Heart left ventricle (tissue), 13 donors: ENCODE measurements at regions not wholly inside any gene's neighbourhood (a gene's known extent, or its start where the extent isn't known, plus 50 kb on each side); places are given as distances from the start of the nearest gene placed in this dataset.
"Not testable (repeated sequence)": the region's sequence is repeated elsewhere in the genome, so short reads cannot be mapped to it uniquely, and the experiment has no call there.

ENCODE experiments used
- CTCF ChIP-seq, 12 donors: fragments of 200-600 bp; sonication (generic) in 4 of 12; IDR thresholded peaks; one replicate each; pipeline versions ENCODE4 v1.5.0 to v1.8.0; 2018 to 2022; ENCODE audit warnings: antibody characterized with exemption in 12 of 12, mild to moderate bottlenecking in 5 of 12
- POLR2A ChIP-seq, 2 donors: fragments of 450-650 bp; IDR thresholded peaks; one replicate each; pipeline ENCODE4 v1.6.1; 2017; ENCODE audit warnings: antibody characterized with exemption in 2 of 2, mild to moderate bottlenecking in 2 of 2, moderate library complexity in 2 of 2
- donor health status: ischemic (EF 13 %, LVEDD 7.1; RV severe dilation, severe dysfunction).
- donor health status: DM: no; HTN: yes; CAD: no.
- donor health status: DM: no; HTN: no; CAD: no.
- donor health status: ischemic (EF 25% LVEDD 6.9; RV normal size, moderate dysfunction).
- donor health status: ischemic (EF 25% LVEDD 5.7; RV mildly dilated, moderate dysfunction).
- donor health status: ischemic (EF 35%, LVEDD 5.7; RV mildly dilated, moderate dysfunction).
- donor health status: nonischemic (EF 11% LVEDD 7.7; RV severe dilation, severe dysfunction).
- donor health status: DM: yes; HTN: yes; CAD: no.
- donor health status: PGD.
- donor health status: ischemic (EF 29% LVEDD 5.4; RV normal size, mild dysfunction).
- donor health status: nonischemic (EF 23%, LVEDD 6.1; RV moderate dilation, normal function).

GRCh38 chr9:40939888-40940209, 188.6 kb downstream of the FOXD4L6 start:
- not testable (repeated sequence) for TF ChIP-seq CTCF, POLR2A (IDR thresholded peaks at IDR 0.05)
